CD4-positive, alpha-beta memory T cell (primary cell): ENCODE measurements at regions not wholly inside any gene's neighbourhood (a gene's known extent, or its start where the extent isn't known, plus 50 kb on each side); places are given as distances from the start of the nearest gene placed in this dataset.

Experiments used
- CTCF ChIA-PET: fragments of 350-600 bp; sonication (Branson Sonifier 250); formaldehyde crosslinking; loops from one replicate; lab custom pipeline; 2021; ENCODE audit warnings: inconsistent platforms; ENCODE audit not compliant: partially characterized antibody; lab: Charles Lee
- POLR2A ChIA-PET: fragments of 350-600 bp; sonication (Branson Sonifier 250); formaldehyde crosslinking; loops from one replicate; lab custom pipeline; 2021; ENCODE audit not compliant: partially characterized antibody; lab: Charles Lee
- DNase-seq, 5 donors: peaks; one replicate each; pipeline versions ENCODE4 v3.0.0 to v3.0.0-alpha.2; 2020 to 2022; ENCODE audit warnings: mixed read lengths in 1 of 5
- H3K27ac ChIP-seq: one replicate; pipeline ENCODE4 v1.7.0; 2013; ENCODE audit warnings: low read depth, low read length
- H3K27me3 ChIP-seq: 2 replicates; pipeline ENCODE4 v1.7.0; 2013; ENCODE audit warnings: mild to moderate bottlenecking, low read length, moderate library complexity; ENCODE audit not compliant: insufficient read depth
- H3K36me3 ChIP-seq: 2 replicates; pipeline ENCODE4 v1.7.0; 2013; ENCODE audit warnings: mild to moderate bottlenecking, low read length, moderate library complexity; ENCODE audit not compliant: insufficient read depth
- H3K4me1 ChIP-seq: 2 replicates; pipeline ENCODE4 v1.7.0; 2013; ENCODE audit warnings: mild to moderate bottlenecking, low read length, moderate library complexity; ENCODE audit not compliant: insufficient read depth
- H3K4me3 ChIP-seq, 2 donors: one replicate each; pipeline ENCODE4 v1.7.0; 2013; ENCODE audit warnings: low read length in 2 of 2, mild to moderate bottlenecking in 1 of 2
- H3K9me3 ChIP-seq, 2 donors: one replicate each; pipeline ENCODE4 v1.7.0; 2013; ENCODE audit warnings: low read length in 2 of 2, control low read depth in 1 of 2; ENCODE audit not compliant: control insufficient read depth in 1 of 2
- H3K27ac Mint-ChIP-seq, 7 donors: one replicate each; pipeline ENCODE4 v1.8.0; 2020 to 2021; ENCODE audit warnings: mixed read lengths in 7 of 7, mild to moderate bottlenecking in 6 of 7, inconsistent platforms in 3 of 7, moderate library complexity in 3 of 7
- H3K27me3 Mint-ChIP-seq, 2 donors: one replicate each; pipeline ENCODE4 v1.8.0; 2020 to 2021; ENCODE audit warnings: mixed read lengths in 2 of 2
- H3K36me3 Mint-ChIP-seq, 2 donors: one replicate each; pipeline ENCODE4 v1.8.0; 2020 to 2021; ENCODE audit warnings: mixed read lengths in 2 of 2, inconsistent platforms in 1 of 2, mild to moderate bottlenecking in 1 of 2
- H3K4me1 Mint-ChIP-seq, 4 donors: one replicate each; pipeline ENCODE4 v1.8.0; 2020 to 2021; ENCODE audit warnings: mixed read lengths in 4 of 4, mild to moderate bottlenecking in 1 of 4
- H3K4me3 Mint-ChIP-seq, 8 donors: one replicate each; pipeline ENCODE4 v1.8.0; 2020 to 2021; ENCODE audit warnings: mixed read lengths in 8 of 8, mild to moderate bottlenecking in 7 of 8, moderate library complexity in 6 of 8, inconsistent platforms in 3 of 8
- H3K9me3 Mint-ChIP-seq, 8 donors: one replicate each; pipeline ENCODE4 v1.8.0; 2020 to 2021; ENCODE audit warnings: mixed read lengths in 8 of 8, mild to moderate bottlenecking in 5 of 8, inconsistent platforms in 3 of 8, moderate library complexity in 1 of 8
- intact Hi-C: fragments of 100-400 bp; cut with micrococcal nuclease; formaldehyde crosslinking; loops from one replicate; pipeline ENCODE4 v1.15.1; 2023

GRCh38 chr14:53670701-53671100 lies 285.9 kb downstream of the BMP4 start:
- Histone ChIP-seq H3K9me3 (no peaks in the 10 kb centered on the region), H3K27me3 (no peaks in the 10 kb centered on the region), H3K27ac (no peak overlapping the region), H3K4me1 (no peaks in the 10 kb centered on the region), H3K4me3 (no peak overlapping the region), H3K36me3 (no peaks in the 10 kb centered on the region)
- POLR2A ChIA-PET: no interaction called here
- Mint-ChIP-seq H3K9me3 (peaks cover 0 to 13% (median 3%) of the 10 kb centered on the region in 8 donors), H3K4me3 (no peak overlapping the region), H3K36me3 (no peaks in the 10 kb centered on the region), H3K27me3 (peaks cover 0 to 1% of the 10 kb centered on the region in 2 donors), H3K4me1 (no peaks in the 10 kb centered on the region), H3K27ac (no peak overlapping the region)
- CTCF ChIA-PET: no interaction called here
- intact Hi-C loops: no loop called here
- DNase-seq: no peak

GRCh38 chr14:53668897-53669296 lies 287.7 kb downstream of the BMP4 start:
- Mint-ChIP-seq H3K4me1 (no peaks in the 10 kb centered on the region), H3K27ac (no peak overlapping the region), H3K27me3 (peaks cover 0 to 1% of the 10 kb centered on the region in 2 donors), H3K4me3 (no peak overlapping the region), H3K9me3 (peaks cover 0 to 10% (median 2%) of the 10 kb centered on the region in 8 donors), H3K36me3 (no peaks in the 10 kb centered on the region)
- no peaks in the 10 kb centered on the region for H3K9me3 ChIP-seq
- no peaks in the 10 kb centered on the region for H3K36me3 ChIP-seq
- H3K27ac ChIP-seq: no peak overlapping the region
- CTCF ChIA-PET: no interaction called here
- no peaks in the 10 kb centered on the region for H3K27me3 ChIP-seq
- no peak overlapping the region for H3K4me3 ChIP-seq
- no peak for DNase-seq
- intact Hi-C loops: no loop called here
- POLR2A ChIA-PET: no interaction called here
- no peaks in the 10 kb centered on the region for H3K4me1 ChIP-seq

GRCh38 chr14:53663709-53664108 lies 292.9 kb downstream of the BMP4 start:
- no peak overlapping the region for H3K4me3 Mint-ChIP-seq
- no peaks in the 10 kb centered on the region for H3K36me3 Mint-ChIP-seq
- Histone ChIP-seq H3K27ac (no peak overlapping the region), H3K27me3 (no peaks in the 10 kb centered on the region), H3K4me1 (no peaks in the 10 kb centered on the region), H3K4me3 (no peak overlapping the region), H3K9me3 (peaks cover 0 to 3% of the 10 kb centered on the region in 2 donors), H3K36me3 (no peaks in the 10 kb centered on the region)
- DNase-seq: no peak
- H3K27ac Mint-ChIP-seq: no peak overlapping the region
- H3K27me3 Mint-ChIP-seq: peaks cover 0 to 1% of the 10 kb centered on the region in 2 donors
- POLR2A ChIA-PET: no interaction called here
- intact Hi-C loops: no loop called here
- no peaks in the 10 kb centered on the region for H3K4me1 Mint-ChIP-seq
- CTCF ChIA-PET: no interaction called here
- H3K9me3 Mint-ChIP-seq: peaks cover 0 to 16% (median 4%) of the 10 kb centered on the region in 8 donors

- H3K36me3 Mint-ChIP-seq: no peaks in the 10 kb centered on the region
- no peaks in the 10 kb centered on the region for H3K4me1 Mint-ChIP-seq
- no peak for DNase-seq
- H3K9me3 Mint-ChIP-seq: peaks cover 0 to 11% (median 4%) of the 10 kb centered on the region in 8 donors
- Histone ChIP-seq H3K27ac (no peak overlapping the region), H3K4me1 (no peaks in the 10 kb centered on the region), H3K9me3 (peaks cover 0 to 3% of the 10 kb centered on the region in 2 donors), H3K27me3 (no peaks in the 10 kb centered on the region), H3K36me3 (no peaks in the 10 kb centered on the region), H3K4me3 (no peak overlapping the region)
- intact Hi-C loops: no loop called here
- CTCF ChIA-PET: no interaction called here
- no peak overlapping the region for H3K27ac Mint-ChIP-seq
- peaks cover 0 to 2% of the 10 kb centered on the region in 2 donors for H3K27me3 Mint-ChIP-seq
- POLR2A ChIA-PET: no interaction called here
- no peak overlapping the region for H3K4me3 Mint-ChIP-seq
Observed at GRCh38 chr14:53655080-53655785, 301.4 kb downstream of the BMP4 start.

- DNase-seq: no peak
- no peaks in the 10 kb centered on the region for H3K27me3 ChIP-seq
- CTCF ChIA-PET: no interaction called here
- Mint-ChIP-seq H3K4me3 (no peak overlapping the region), H3K9me3 (peaks cover 0 to 8% (median 2%) of the 10 kb centered on the region in 8 donors), H3K27ac (no peak overlapping the region), H3K4me1 (no peaks in the 10 kb centered on the region), H3K27me3 (peaks cover 0 to 2% of the 10 kb centered on the region in 2 donors), H3K36me3 (no peaks in the 10 kb centered on the region)
- H3K4me3 ChIP-seq: no peak overlapping the region
- H3K27ac ChIP-seq: no peak overlapping the region
- intact Hi-C loops: no loop called here
- H3K36me3 ChIP-seq: no peaks in the 10 kb centered on the region
- no peaks in the 10 kb centered on the region for H3K4me1 ChIP-seq
- POLR2A ChIA-PET: no interaction called here
- no peaks in the 10 kb centered on the region for H3K9me3 ChIP-seq
Observed at GRCh38 chr14:53652068-53652467, 304.6 kb downstream of the BMP4 start.

- H3K36me3 ChIP-seq: no peaks in the 10 kb centered on the region
- H3K27ac Mint-ChIP-seq: no peak overlapping the region
- H3K27me3 ChIP-seq: no peaks in the 10 kb centered on the region
- POLR2A ChIA-PET: no interaction called here
- intact Hi-C loops: no loop called here
- DNase-seq: no peak
- H3K9me3 ChIP-seq: no peaks in the 10 kb centered on the region
- no peaks in the 10 kb centered on the region for H3K4me1 Mint-ChIP-seq
- H3K36me3 Mint-ChIP-seq: no peaks in the 10 kb centered on the region
- H3K4me3 ChIP-seq: no peak overlapping the region
- no peak overlapping the region for H3K4me3 Mint-ChIP-seq
- H3K9me3 Mint-ChIP-seq: peaks cover 0 to 5% (median 3%) of the 10 kb centered on the region in 8 donors
- CTCF ChIA-PET: no interaction called here
- H3K27ac ChIP-seq: no peak overlapping the region
- peaks cover 0 to 2% of the 10 kb centered on the region in 2 donors for H3K27me3 Mint-ChIP-seq
- H3K4me1 ChIP-seq: no peaks in the 10 kb centered on the region
Observed at GRCh38 chr14:53651096-53651740, 305.4 kb downstream of the BMP4 start.

GRCh38 chr14:53646925-53647324 lies 309.7 kb downstream of the BMP4 start:
- CTCF ChIA-PET: no interaction called here
- no peaks in the 10 kb centered on the region for H3K4me1 Mint-ChIP-seq
- Histone ChIP-seq H3K4me3 (no peak overlapping the region), H3K27ac (no peak overlapping the region), H3K27me3 (no peaks in the 10 kb centered on the region), H3K4me1 (no peaks in the 10 kb centered on the region), H3K9me3 (peaks cover 0 to 3% of the 10 kb centered on the region in 2 donors), H3K36me3 (no peaks in the 10 kb centered on the region)
- H3K27ac Mint-ChIP-seq: no peak overlapping the region
- intact Hi-C loops: no loop called here
- POLR2A ChIA-PET: no interaction called here
- H3K27me3 Mint-ChIP-seq: no peaks in the 10 kb centered on the region
- H3K9me3 Mint-ChIP-seq: peaks cover 0 to 13% (median 3%) of the 10 kb centered on the region in 8 donors
- no peaks in the 10 kb centered on the region for H3K36me3 Mint-ChIP-seq
- no peak overlapping the region for H3K4me3 Mint-ChIP-seq
- no peak for DNase-seq
